K562 (cell line): ENCODE measurements at regions not wholly inside any gene's neighbourhood (a gene's known extent, or its start where the extent isn't known, plus 50 kb on each side); places are given as distances from the start of the nearest gene placed in this dataset.
A peak's percentile ranks its signal among the peaks of the same experiment; 100 is the strongest.

Experiments
- DMBX1 ChIP-seq: fragments of 250-450 bp; sonication (Bioruptor Pico); IDR thresholded peaks from 2 replicates; pipeline ENCODE4 v1.8.0; 2022; ENCODE audit warnings: inconsistent platforms, mild to moderate bottlenecking, moderate library complexity, borderline replicate concordance
- ESRRB ChIP-seq: fragments of 250-450 bp; sonication (Bioruptor Pico); IDR thresholded peaks from 2 replicates; pipeline ENCODE4 v1.5.0; 2020; ENCODE audit warnings: mild to moderate bottlenecking, moderate library complexity, borderline replicate concordance
- ETV1 ChIP-seq: fragments of 450-650 bp; conservative IDR thresholded peaks from 2 replicates; pipeline ENCODE4 v1.6.1; 2016; ENCODE audit warnings: missing genetic modification characterization, control low read depth, low read depth, missing compliant biosample characterization
- FOSL1 ChIP-seq: fragments of 200-800 bp; sonication (Bioruptor generic); conservative IDR thresholded peaks from 2 replicates; pipeline ENCODE4 v1.6.1; 2016; ENCODE audit warnings: missing genetic modification characterization, missing compliant biosample characterization
- FUS ChIP-seq: fragments of 200-400 bp; formaldehyde crosslinking; optimal IDR thresholded peaks from 2 replicates; pipeline ENCODE3; 2017; ENCODE audit warnings: low read depth, low read length
- GATAD2B ChIP-seq: fragments of 450-650 bp; IDR thresholded peaks from 2 replicates; pipeline ENCODE4 v1.6.1; 2017; ENCODE audit warnings: mild to moderate bottlenecking, borderline replicate concordance
- KDM5B ChIP-seq: fragments of 200-600 bp; sonication (generic); IDR thresholded peaks from 2 replicates; pipeline ENCODE4 v1.6.1; 2012; ENCODE audit warnings: low read depth, mild to moderate bottlenecking, moderate library complexity, low read length, control low read depth, inconsistent platforms; ENCODE audit not compliant: insufficient replicate concordance
- MCM7 ChIP-seq, 2 experiments: fragments of 450-650 bp; IDR thresholded peaks; 2 replicates each; pipeline ENCODE4 v1.6.1; 2016 to 2018
- MYC ChIP-seq, 2 experiments: fragments of 250-450 bp in 1 of 2; sonication (Bioruptor Pico) in 1 of 2; IDR thresholded peaks; 2 replicates each; pipeline versions ENCODE4 v1.5.1 to v1.6.1; 2012 to 2021; ENCODE audit warnings: low read depth in 2 of 2, borderline replicate concordance in 1 of 2, improper control_type of control experiment in 1 of 2, low read length in 1 of 2, mild to moderate bottlenecking in 1 of 2, moderate library complexity in 1 of 2
- NFIX ChIP-seq: fragments of 250-450 bp; sonication (Bioruptor Pico); IDR thresholded peaks from 2 replicates; pipeline ENCODE4 v1.4.0; 2020; ENCODE audit warnings: low read depth, mild to moderate bottlenecking, moderate library complexity
- NR2C1 ChIP-seq, 2 experiments: fragments of 450-650 bp; IDR thresholded peaks; 2 replicates each; pipeline ENCODE4 v1.6.1; 2017; ENCODE audit warnings: mild to moderate bottlenecking in 2 of 2, antibody characterized with exemption in 1 of 2, inconsistent platforms in 1 of 2, missing compliant biosample characterization in 1 of 2, missing genetic modification characterization in 1 of 2
- PCBP1 ChIP-seq: fragments of 200-400 bp; formaldehyde crosslinking; IDR thresholded peaks from 2 replicates; pipeline ENCODE4 v1.6.1; 2018; ENCODE audit warnings: mild to moderate bottlenecking, low read depth, low read length; ENCODE audit not compliant: poor library complexity, severe bottlenecking
- SMC3 ChIP-seq: conservative IDR thresholded peaks from 2 replicates; pipeline ENCODE4 v1.6.1; 2011; ENCODE audit warnings: low read depth, low read length, improper control_type of control experiment; ENCODE audit not compliant: insufficient read depth
- SPI1 ChIP-seq: IDR thresholded peaks from 2 replicates; pipeline ENCODE4 v1.6.1; 2011; ENCODE audit warnings: low read depth, low read length, control low read depth, borderline replicate concordance
- SUPT5H ChIP-seq: fragments of 450-650 bp; IDR thresholded peaks from 2 replicates; pipeline ENCODE4 v1.6.1; 2016
- ZNF311 ChIP-seq: fragments of 250-450 bp; sonication (Bioruptor Pico); IDR thresholded peaks from 2 replicates; pipeline ENCODE4 v1.4.0; 2020; ENCODE audit warnings: mild to moderate bottlenecking, moderate library complexity
- TF ChIP-seq, protein P1 (sequence below), 2 experiments: fragments of 450-650 bp in 1 of 2; sonication (generic) in 1 of 2; formaldehyde crosslinking in 1 of 2; IDR thresholded peaks; 2 replicates each; pipeline versions ENCODE4 v1.7.1 to v1.9.0; 2016 to 2022; ENCODE audit warnings: inconsistent platforms in 1 of 2, mild to moderate bottlenecking in 1 of 2, missing genetic modification reagents in 1 of 2
- TF ChIP-seq, protein P2 (sequence below): sonication (generic); formaldehyde crosslinking; IDR thresholded peaks from 2 replicates; pipeline ENCODE4 v1.4.0; 2020; ENCODE audit warnings: mild to moderate bottlenecking, missing genetic modification reagents

DNA sequence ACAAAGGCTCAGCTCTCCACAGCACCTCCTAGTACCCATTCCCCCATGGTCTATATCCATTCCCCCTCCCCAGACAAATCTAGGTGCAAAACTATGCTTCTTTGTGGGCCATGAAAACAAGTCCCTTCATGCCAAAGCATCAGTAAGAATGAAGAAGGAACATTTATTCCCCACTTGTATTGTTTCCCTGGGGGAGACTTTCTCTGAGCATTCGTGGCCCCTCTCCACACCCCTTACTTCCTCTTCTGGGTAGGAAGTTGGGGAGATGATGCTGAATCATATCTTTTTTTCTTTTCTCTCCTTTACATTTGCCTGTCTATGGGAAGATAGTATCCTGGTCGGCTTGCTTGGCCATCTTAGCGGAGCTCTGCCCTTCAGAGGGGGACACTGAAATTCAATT lies 246.8 kb downstream of the NSG2 start (continued):
- TF ChIP-seq, protein P1, sequence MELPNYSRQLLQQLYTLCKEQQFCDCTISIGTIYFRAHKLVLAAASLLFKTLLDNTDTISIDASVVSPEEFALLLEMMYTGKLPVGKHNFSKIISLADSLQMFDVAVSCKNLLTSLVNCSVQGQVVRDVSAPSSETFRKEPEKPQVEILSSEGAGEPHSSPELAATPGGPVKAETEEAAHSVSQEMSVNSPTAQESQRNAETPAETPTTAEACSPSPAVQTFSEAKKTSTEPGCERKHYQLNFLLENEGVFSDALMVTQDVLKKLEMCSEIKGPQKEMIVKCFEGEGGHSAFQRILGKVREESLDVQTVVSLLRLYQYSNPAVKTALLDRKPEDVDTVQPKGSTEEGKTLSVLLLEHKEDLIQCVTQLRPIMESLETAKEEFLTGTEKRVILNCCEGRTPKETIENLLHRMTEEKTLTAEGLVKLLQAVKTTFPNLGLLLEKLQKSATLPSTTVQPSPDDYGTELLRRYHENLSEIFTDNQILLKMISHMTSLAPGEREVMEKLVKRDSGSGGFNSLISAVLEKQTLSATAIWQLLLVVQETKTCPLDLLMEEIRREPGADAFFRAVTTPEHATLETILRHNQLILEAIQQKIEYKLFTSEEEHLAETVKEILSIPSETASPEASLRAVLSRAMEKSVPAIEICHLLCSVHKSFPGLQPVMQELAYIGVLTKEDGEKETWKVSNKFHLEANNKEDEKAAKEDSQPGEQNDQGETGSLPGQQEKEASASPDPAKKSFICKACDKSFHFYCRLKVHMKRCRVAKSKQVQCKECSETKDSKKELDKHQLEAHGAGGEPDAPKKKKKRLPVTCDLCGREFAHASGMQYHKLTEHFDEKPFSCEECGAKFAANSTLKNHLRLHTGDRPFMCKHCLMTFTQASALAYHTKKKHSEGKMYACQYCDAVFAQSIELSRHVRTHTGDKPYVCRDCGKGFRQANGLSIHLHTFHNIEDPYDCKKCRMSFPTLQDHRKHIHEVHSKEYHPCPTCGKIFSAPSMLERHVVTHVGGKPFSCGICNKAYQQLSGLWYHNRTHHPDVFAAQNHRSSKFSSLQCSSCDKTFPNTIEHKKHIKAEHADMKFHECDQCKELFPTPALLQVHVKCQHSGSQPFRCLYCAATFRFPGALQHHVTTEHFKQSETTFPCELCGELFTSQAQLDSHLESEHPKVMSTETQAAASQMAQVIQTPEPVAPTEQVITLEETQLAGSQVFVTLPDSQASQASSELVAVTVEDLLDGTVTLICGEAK (IDR thresholded peaks at IDR 0.05), result peak; percentile 87
- TF ChIP-seq, protein P1 (CRISPR knock-in tag; IDR thresholded peaks at IDR 0.05), result no peak
- TF ChIP-seq NR2C1 (IDR thresholded peaks at IDR 0.05), result no peak
- TF ChIP-seq NR2C1 (tag; IDR thresholded peaks at IDR 0.05), result 0 out of 2 replicates have a peak, but pooled peaks have one; percentile 12
- TF ChIP-seq PCBP1, result no peak
- no peak for TF ChIP-seq GATAD2B
- no peak for TF ChIP-seq FUS
- TF ChIP-seq ESRRB, result no peak
- no peak for TF ChIP-seq KDM5B
- TF ChIP-seq FOSL1, result no peak
- TF ChIP-seq, protein P2, sequence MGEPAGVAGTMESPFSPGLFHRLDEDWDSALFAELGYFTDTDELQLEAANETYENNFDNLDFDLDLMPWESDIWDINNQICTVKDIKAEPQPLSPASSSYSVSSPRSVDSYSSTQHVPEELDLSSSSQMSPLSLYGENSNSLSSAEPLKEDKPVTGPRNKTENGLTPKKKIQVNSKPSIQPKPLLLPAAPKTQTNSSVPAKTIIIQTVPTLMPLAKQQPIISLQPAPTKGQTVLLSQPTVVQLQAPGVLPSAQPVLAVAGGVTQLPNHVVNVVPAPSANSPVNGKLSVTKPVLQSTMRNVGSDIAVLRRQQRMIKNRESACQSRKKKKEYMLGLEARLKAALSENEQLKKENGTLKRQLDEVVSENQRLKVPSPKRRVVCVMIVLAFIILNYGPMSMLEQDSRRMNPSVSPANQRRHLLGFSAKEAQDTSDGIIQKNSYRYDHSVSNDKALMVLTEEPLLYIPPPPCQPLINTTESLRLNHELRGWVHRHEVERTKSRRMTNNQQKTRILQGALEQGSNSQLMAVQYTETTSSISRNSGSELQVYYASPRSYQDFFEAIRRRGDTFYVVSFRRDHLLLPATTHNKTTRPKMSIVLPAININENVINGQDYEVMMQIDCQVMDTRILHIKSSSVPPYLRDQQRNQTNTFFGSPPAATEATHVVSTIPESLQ (CRISPR knock-in tag), result no peak
- no peak for TF ChIP-seq ETV1 (tag)
- TF ChIP-seq SPI1, result no peak
- no peak for TF ChIP-seq MCM7 (IDR thresholded peaks at IDR 0.05)
- no peak for TF ChIP-seq ZNF311 (CRISPR knock-in tag)
- no peak for TF ChIP-seq MYC (IDR thresholded peaks at IDR 0.05; ENCODE audit: low read depth, low read length)
- TF ChIP-seq MYC (CRISPR knock-in tag; IDR thresholded peaks at IDR 0.05; ENCODE audit: borderline replicate concordance, low read depth), result no peak
- no peak for TF ChIP-seq DMBX1 (CRISPR knock-in tag)
- no peak for TF ChIP-seq SUPT5H
- no peak for TF ChIP-seq NFIX (CRISPR knock-in tag)
- TF ChIP-seq SMC3, result no peak
